Retinal pigment epithelial cell (primary cell): ENCODE measurements at regions not wholly inside any gene's neighbourhood (a gene's known extent, or its start where the extent isn't known, plus 50 kb on each side); places are given as distances from the start of the nearest gene placed in this dataset.

Experiments used
- DNase-seq: peaks from one replicate; pipeline ENCODE4 v3.0.0-alpha.2; 2010; ENCODE audit warnings: low read depth
- H3K4me3 ChIP-seq: 2 replicates; pipeline ENCODE4 v1.5.1; 2011; ENCODE audit warnings: mild to moderate bottlenecking, low read length, control low read depth, moderate library complexity
- CTCF ChIP-seq: conservative IDR thresholded peaks from 2 replicates; pipeline ENCODE4 v1.5.1; 2011; ENCODE audit warnings: low read depth, low read length, control low read depth, inconsistent platforms

- DNase-seq, result no peak
- no peak overlapping the region for H3K4me3 ChIP-seq
- no peak for TF ChIP-seq CTCF
Measured at GRCh38 chr14:89707086-89707485, 247.4 kb downstream of the EFCAB11 start.

GRCh38 chr14:89702876-89703200, 251.7 kb downstream of the EFCAB11 start:
- H3K4me3 ChIP-seq, result no peak overlapping the region
- DNase-seq, result no peak
- no peak for TF ChIP-seq CTCF

- H3K4me3 ChIP-seq, result peak overlapping the region; percentile 35
- DNase-seq, result no peak
- no peak for TF ChIP-seq CTCF
Measured at GRCh38 chr14:89702073-89702875, 252.3 kb downstream of the EFCAB11 start.

DNA sequence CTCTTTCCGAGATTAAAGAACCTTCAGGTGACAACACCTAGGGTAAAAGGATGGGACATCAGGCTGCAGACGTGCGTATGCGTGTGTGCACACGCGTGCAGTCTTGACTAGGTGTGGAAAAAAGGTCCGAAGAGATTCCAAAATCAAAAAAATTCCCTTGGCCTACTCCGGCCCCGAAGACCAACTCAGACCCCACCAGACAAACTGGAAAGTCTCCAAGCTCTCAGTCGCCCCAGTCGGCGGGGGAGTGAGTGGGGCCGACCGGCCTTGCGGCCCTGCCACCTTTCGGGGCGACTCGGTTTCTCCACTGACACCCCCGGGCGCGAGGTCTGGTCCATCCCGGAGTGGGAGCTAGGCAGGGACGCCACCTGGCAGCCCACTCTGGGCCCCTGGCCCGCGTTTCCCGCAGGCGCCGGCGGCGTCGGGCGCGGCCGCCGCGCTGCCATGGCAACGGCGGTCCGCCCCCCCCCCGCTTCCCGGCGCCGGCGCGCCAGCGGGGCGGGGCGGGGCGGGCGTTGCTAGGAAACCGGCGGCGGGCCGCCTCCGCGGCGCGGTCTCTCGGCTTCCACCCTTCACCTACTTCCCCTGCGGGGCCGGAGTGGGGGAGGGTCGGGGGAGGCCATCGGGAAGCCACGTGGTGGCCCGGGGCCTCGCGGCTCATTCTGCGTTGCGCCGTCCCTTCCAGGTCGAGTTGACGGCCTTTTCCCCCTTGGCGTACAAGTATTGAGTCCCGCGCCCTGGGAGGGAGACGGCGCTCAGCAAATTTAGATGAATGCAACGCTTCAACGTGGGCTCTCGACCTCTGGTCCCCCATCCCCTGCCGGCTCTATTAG, 253.1 kb downstream of the EFCAB11 start:
- no peak for DNase-seq
- TF ChIP-seq CTCF, result no peak
- peak overlapping the region; percentile 63 for H3K4me3 ChIP-seq

DNA sequence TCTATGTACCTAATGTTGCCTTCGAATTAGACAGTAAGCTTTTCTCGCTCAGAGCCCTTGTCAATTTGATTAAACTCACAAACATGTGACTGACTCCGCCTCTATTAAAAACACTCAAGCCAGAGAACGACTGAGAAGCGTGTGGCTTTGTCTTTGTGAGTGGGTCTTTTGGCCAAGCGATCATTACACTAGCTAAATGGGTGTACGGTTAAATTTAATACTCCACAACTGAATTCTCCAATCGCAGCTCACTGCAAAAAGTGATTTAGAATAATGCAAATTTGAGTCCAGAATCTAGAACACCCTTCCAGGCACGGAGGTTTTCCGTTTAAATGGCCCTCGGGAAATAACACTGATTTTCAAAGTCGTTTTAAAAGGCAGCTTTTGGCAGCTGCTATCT, 253.7 kb downstream of the EFCAB11 start:
- no peak for TF ChIP-seq CTCF
- peak overlapping the region; percentile 63 for H3K4me3 ChIP-seq
- no peak for DNase-seq

GRCh38 chr14:89699071-89699470, 255.5 kb downstream of the EFCAB11 start:
- no peak for TF ChIP-seq CTCF
- H3K4me3 ChIP-seq, result no peak overlapping the region
- no peak for DNase-seq
